ENCODE measurements at regions not wholly inside any gene's neighbourhood (a gene's known extent, or its start where the extent isn't known, plus 50 kb on each side); places are given as distances from the start of the nearest gene placed in this dataset.
"Not testable (repeated sequence)": the region's sequence is repeated elsewhere in the genome, so short reads cannot be mapped to it uniquely, and the experiment has no call there.

GRCh38 chrX:133483771-133484170 lies 68.5 kb upstream of the GPC4 start:
- DNase-seq (ENCODE audit: low spot score): not testable (repeated sequence)

- DNase-seq (ENCODE audit: low spot score): peak; percentile 32
These were observed 67.0 kb upstream of the GPC4 start for GRCh38 chrX:133482056-133482952.

GRCh38 chrX:133477986-133478385 lies 62.7 kb upstream of the GPC4 start:
- no peak for DNase-seq (ENCODE audit: low spot score)

- DNase-seq (ENCODE audit: low spot score): no peak
These were observed 60.7 kb upstream of the GPC4 start for GRCh38 chrX:133475953-133476352.

GRCh38 chrX:133475521-133475920 lies 60.2 kb upstream of the GPC4 start:
- no peak for DNase-seq (ENCODE audit: low spot score)

GRCh38 chrX:133474574-133474973 lies 59.3 kb upstream of the GPC4 start:
- DNase-seq (ENCODE audit: low spot score): no peak

GRCh38 chrX:133473451-133473850 lies 58.2 kb upstream of the GPC4 start:
- no peak for DNase-seq (ENCODE audit: low spot score)

- no peak for DNase-seq (ENCODE audit: low spot score)
These were observed 52.8 kb upstream of the GPC4 start for GRCh38 chrX:133468051-133468450.

- DNase-seq (ENCODE audit: low spot score): no peak
These were observed 50.0 kb upstream of the GPC4 start for GRCh38 chrX:133465254-133465653.

Measured in AG08396 (cell line).